OCI-LY7 (cell line): ENCODE measurements at regions not wholly inside any gene's neighbourhood (a gene's known extent, or its start where the extent isn't known, plus 50 kb on each side); places are given as distances from the start of the nearest gene placed in this dataset.

Source experiments
- BruUV-seq: library from RNA; stranded (reverse); fragments of 400-500 nt; replicated peaks from 2 replicates; lab custom pipeline; 2021; lab: Mats Ljungman, UMichigan
- CTCF ChIA-PET: fragments of 300-600 bp; sonication (Branson Sonifier 250); formaldehyde crosslinking; loops from one replicate; lab custom pipeline; 2022; ENCODE audit warnings: antibody characterized with exemption; ENCODE audit not compliant: unreplicated experiment; lab: Charles Lee
- POLR2A ChIA-PET: fragments of 300-600 bp; sonication (Branson Sonifier 250); formaldehyde crosslinking; loops from one replicate; lab custom pipeline; 2022; ENCODE audit warnings: antibody characterized with exemption; lab: Charles Lee
- DNase-seq: peaks from one replicate; pipeline ENCODE4 v3.0.0-alpha.2; 2015; ENCODE audit warnings: low spot score
- H2AFZ ChIP-seq: fragments of 200-600 bp; sonication (generic), shearing (Covaris generic); 2 replicates; pipeline ENCODE4 v1.6.1; 2014; ENCODE audit warnings: mild to moderate bottlenecking, antibody characterized with exemption, low read length, moderate library complexity
- H3K27ac ChIP-seq: fragments of 200-600 bp; sonication (generic); 2 replicates; pipeline ENCODE4 v1.5.1; 2014; ENCODE audit warnings: mixed run types, low read depth, mild to moderate bottlenecking, moderate library complexity, low read length, inconsistent platforms; ENCODE audit not compliant: poor library complexity, severe bottlenecking
- H3K36me3 ChIP-seq: fragments of 200-600 bp; sonication (generic); 2 replicates; pipeline ENCODE4 v1.6.1; 2014; ENCODE audit warnings: mild to moderate bottlenecking, antibody characterized with exemption, low read length, moderate library complexity, mixed read lengths; ENCODE audit not compliant: insufficient read depth
- H3K4me1 ChIP-seq: fragments of 200-600 bp; sonication (generic); 2 replicates; pipeline ENCODE4 v1.5.1; 2014; ENCODE audit warnings: mild to moderate bottlenecking, low read length; ENCODE audit not compliant: insufficient read depth, poor library complexity, severe bottlenecking
- H3K4me2 ChIP-seq: fragments of 200-600 bp; sonication (generic); 2 replicates; pipeline ENCODE4 v1.6.1; 2014; ENCODE audit warnings: mild to moderate bottlenecking, low read length
- H3K4me3 ChIP-seq: fragments of 200-600 bp; sonication (generic); 2 replicates; pipeline ENCODE4 v1.5.1; 2014; ENCODE audit warnings: mild to moderate bottlenecking, low read depth, low read length; ENCODE audit not compliant: poor library complexity, severe bottlenecking
- H3K79me2 ChIP-seq: fragments of 200-600 bp; sonication (generic); 2 replicates; pipeline ENCODE4 v1.6.1; 2016; ENCODE audit warnings: low read depth, mild to moderate bottlenecking, low read length, moderate library complexity, mixed read lengths; ENCODE audit not compliant: insufficient read depth
- H3K9me2 ChIP-seq: fragments of 200-600 bp; sonication (generic); 2 replicates; pipeline ENCODE4 v1.6.1; 2016; ENCODE audit warnings: mild to moderate bottlenecking, low read length, mixed read lengths; ENCODE audit not compliant: insufficient read depth
- H3K9me3 ChIP-seq: fragments of 200-600 bp; sonication (generic); 2 replicates; pipeline ENCODE4 v1.6.1; 2014; ENCODE audit warnings: mild to moderate bottlenecking, mixed run types, low read length, mixed read lengths
- H4K20me1 ChIP-seq: fragments of 200-600 bp; sonication (generic); 2 replicates; pipeline ENCODE4 v1.6.1; 2014; ENCODE audit warnings: mild to moderate bottlenecking, antibody characterized with exemption, low read length, moderate library complexity, mixed read lengths; ENCODE audit not compliant: insufficient read depth
- EZH2phosphoT487 ChIP-seq: fragments of 200-600 bp; sonication (generic); IDR thresholded peaks from 2 replicates; pipeline ENCODE4 v1.6.1; 2018; ENCODE audit warnings: low read depth, borderline replicate concordance, mild to moderate bottlenecking, mixed run types, antibody characterized with exemption, low read length, moderate library complexity, mixed read lengths
- intact Hi-C: fragments of 100-400 bp; cut with micrococcal nuclease; formaldehyde crosslinking; loops from one replicate; pipeline ENCODE4 v1.10.0; 2022; ENCODE audit not compliant: unreplicated experiment
- TF ChIP-seq, protein P1 (sequence below): fragments of 200-600 bp; sonication (generic); conservative IDR thresholded peaks from 2 replicates; pipeline ENCODE4 v1.5.1; 2014; ENCODE audit warnings: mild to moderate bottlenecking, antibody characterized with exemption, low read length, moderate library complexity, mixed read lengths

- TF ChIP-seq, protein P1, sequence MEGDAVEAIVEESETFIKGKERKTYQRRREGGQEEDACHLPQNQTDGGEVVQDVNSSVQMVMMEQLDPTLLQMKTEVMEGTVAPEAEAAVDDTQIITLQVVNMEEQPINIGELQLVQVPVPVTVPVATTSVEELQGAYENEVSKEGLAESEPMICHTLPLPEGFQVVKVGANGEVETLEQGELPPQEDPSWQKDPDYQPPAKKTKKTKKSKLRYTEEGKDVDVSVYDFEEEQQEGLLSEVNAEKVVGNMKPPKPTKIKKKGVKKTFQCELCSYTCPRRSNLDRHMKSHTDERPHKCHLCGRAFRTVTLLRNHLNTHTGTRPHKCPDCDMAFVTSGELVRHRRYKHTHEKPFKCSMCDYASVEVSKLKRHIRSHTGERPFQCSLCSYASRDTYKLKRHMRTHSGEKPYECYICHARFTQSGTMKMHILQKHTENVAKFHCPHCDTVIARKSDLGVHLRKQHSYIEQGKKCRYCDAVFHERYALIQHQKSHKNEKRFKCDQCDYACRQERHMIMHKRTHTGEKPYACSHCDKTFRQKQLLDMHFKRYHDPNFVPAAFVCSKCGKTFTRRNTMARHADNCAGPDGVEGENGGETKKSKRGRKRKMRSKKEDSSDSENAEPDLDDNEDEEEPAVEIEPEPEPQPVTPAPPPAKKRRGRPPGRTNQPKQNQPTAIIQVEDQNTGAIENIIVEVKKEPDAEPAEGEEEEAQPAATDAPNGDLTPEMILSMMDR, result no peak
- no peak for TF ChIP-seq EZH2phosphoT487
- no peaks in the 10 kb centered on the region for H3K4me1 ChIP-seq
- no peak overlapping the region for H3K4me3 ChIP-seq
- no TSS peak for BruUV-seq
- CTCF ChIA-PET, result no interaction called here
- H3K9me2 ChIP-seq, result no peaks in the 10 kb centered on the region
- H3K36me3 ChIP-seq, result no peaks in the 10 kb centered on the region
- no peaks in the 10 kb centered on the region for H3K9me3 ChIP-seq
- intact Hi-C loops, result no loop called here
- POLR2A ChIA-PET, result no interaction called here
- H3K4me2 ChIP-seq, result no peak overlapping the region
- H3K79me2 ChIP-seq, result no peaks in the 10 kb centered on the region
- no peak for DNase-seq
- no peak overlapping the region for H3K27ac ChIP-seq
- H2AFZ ChIP-seq, result no peak overlapping the region
- H4K20me1 ChIP-seq, result no peaks in the 10 kb centered on the region
Measured at GRCh38 chr13:109428146-109428545, 358.2 kb downstream of the IRS2 start.

DNA sequence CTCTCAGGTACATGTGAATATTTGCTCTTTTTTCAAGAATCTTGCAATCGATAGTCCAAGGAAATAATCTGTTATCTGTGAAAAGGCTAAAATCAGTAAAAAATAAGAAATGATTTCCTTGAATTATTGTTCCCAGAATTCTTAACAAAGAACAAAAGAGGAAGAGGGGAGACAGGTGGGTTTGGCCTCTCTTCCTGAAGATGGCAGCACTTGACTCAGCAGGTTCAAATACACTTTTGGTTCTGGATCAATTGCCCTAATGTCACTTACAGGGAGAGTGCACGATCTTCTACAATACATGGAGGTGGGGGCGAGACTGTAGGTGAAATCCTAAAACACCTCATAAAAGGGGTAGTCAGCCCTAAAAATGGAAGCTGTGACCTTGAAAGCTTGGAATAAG is 358.7 kb downstream of the IRS2 start:
- CTCF ChIA-PET, result no interaction called here
- no peak overlapping the region for H2AFZ ChIP-seq
- no peaks in the 10 kb centered on the region for H3K9me3 ChIP-seq
- POLR2A ChIA-PET, result no interaction called here
- intact Hi-C loops, result no loop called here
- H3K4me2 ChIP-seq, result no peak overlapping the region
- H3K9me2 ChIP-seq, result no peaks in the 10 kb centered on the region
- TF ChIP-seq EZH2phosphoT487, result no peak
- TF ChIP-seq, protein P1, result no peak
- H3K36me3 ChIP-seq, result no peaks in the 10 kb centered on the region
- no TSS peak for BruUV-seq
- no peaks in the 10 kb centered on the region for H3K4me1 ChIP-seq
- H3K4me3 ChIP-seq, result no peak overlapping the region
- no peaks in the 10 kb centered on the region for H3K79me2 ChIP-seq
- no peak overlapping the region for H3K27ac ChIP-seq
- no peaks in the 10 kb centered on the region for H4K20me1 ChIP-seq
- no peak for DNase-seq

DNA sequence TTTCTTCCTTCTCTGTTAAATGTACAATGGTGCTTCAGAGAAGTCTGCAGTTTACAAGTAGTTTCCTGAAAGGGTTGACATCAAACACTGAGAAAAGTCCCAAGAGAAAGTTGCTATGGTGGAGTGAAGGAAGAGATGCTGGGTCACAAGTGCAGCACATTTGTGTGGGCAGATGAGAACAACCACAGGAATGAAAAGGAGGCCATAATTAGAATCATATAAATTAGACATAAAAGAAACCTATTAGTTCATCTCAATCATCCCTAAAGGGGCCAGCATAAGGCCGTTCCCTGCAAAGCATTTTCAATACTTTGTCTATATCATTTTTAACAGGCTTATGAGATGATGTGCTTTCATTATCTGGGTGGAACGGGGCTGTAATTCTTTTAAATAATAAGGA is 359.2 kb downstream of the IRS2 start:
- TF ChIP-seq, protein P1, result no peak
- no peak for TF ChIP-seq EZH2phosphoT487
- Histone ChIP-seq H2AFZ (no peak overlapping the region), H3K27ac (no peak overlapping the region), H3K4me2 (no peak overlapping the region), H3K9me3 (no peaks in the 10 kb centered on the region), H3K9me2 (no peaks in the 10 kb centered on the region), H3K36me3 (no peaks in the 10 kb centered on the region), H3K4me3 (no peak overlapping the region), H3K79me2 (no peaks in the 10 kb centered on the region), H3K4me1 (no peaks in the 10 kb centered on the region), H4K20me1 (no peaks in the 10 kb centered on the region)
- ChIA-PET POLR2A (no interaction called here), CTCF (no interaction called here)
- intact Hi-C loops, result no loop called here
- BruUV-seq, result no TSS peak
- DNase-seq, result no peak
